ENCODE measurements at regions not wholly inside any gene's neighbourhood (a gene's known extent, or its start where the extent isn't known, plus 50 kb on each side); places are given as distances from the start of the nearest gene placed in this dataset.

DNA sequence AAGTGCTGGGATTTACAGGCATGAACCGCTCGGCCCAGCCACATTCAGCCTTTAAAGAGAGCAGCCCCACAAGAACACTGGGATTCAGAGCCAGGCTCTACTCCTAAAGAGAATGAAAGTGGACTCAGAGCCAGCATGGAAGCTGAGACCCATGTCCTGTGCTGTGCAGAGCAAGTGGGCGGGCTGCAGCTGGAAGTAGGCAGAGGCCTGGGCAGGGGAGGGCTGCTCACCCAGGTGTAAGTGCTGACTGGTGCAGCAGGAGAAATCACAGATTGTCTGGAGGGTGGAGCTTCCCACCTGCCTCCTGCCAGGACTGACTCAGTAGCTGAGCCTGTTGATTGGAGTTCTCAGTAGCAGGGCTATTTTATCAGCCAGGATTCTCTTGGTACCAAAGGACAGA lies 178.7 kb downstream of the KATNIP start:
- Mint-ChIP-seq H3K4me3 (no peak overlapping the region), H3K4me1 (ENCODE audit: low read depth) (peaks cover 5% of the 10 kb centered on the region), H3K27me3 (ENCODE audit: low read depth) (no peaks in the 10 kb centered on the region), H3K27ac (no peak overlapping the region), H3K9me3 (no peaks in the 10 kb centered on the region), H3K36me3 (ENCODE audit: insufficient read depth in 2 of 2) (no peaks in the 10 kb centered on the region)
- no peak for DNase-seq
- no peak for ATAC-seq (replicated peaks in 1 of 2)

- Mint-ChIP-seq H3K4me1 (ENCODE audit: low read depth) (peaks cover 5% of the 10 kb centered on the region), H3K9me3 (no peaks in the 10 kb centered on the region), H3K27ac (no peak overlapping the region), H3K36me3 (ENCODE audit: insufficient read depth in 2 of 2) (no peaks in the 10 kb centered on the region), H3K4me3 (no peak overlapping the region), H3K27me3 (ENCODE audit: low read depth) (no peaks in the 10 kb centered on the region)
- ATAC-seq (replicated peaks in 1 of 2) (no peak), DNase-seq (no peak)
These were observed 179.8 kb downstream of the KATNIP start for GRCh38 chr16:27729516-27730304.

- Mint-ChIP-seq H3K9me3 (no peaks in the 10 kb centered on the region), H3K4me3 (no peak overlapping the region), H3K27ac (no peak overlapping the region), H3K4me1 (ENCODE audit: low read depth) (peaks cover 5% of the 10 kb centered on the region), H3K36me3 (ENCODE audit: insufficient read depth in 2 of 2) (no peaks in the 10 kb centered on the region), H3K27me3 (ENCODE audit: low read depth) (no peaks in the 10 kb centered on the region)
- DNase-seq, result no peak
- no peak for ATAC-seq (replicated peaks in 1 of 2)
These were observed 180.8 kb downstream of the KATNIP start for GRCh38 chr16:27730661-27731210.

GRCh38 chr16:27735031-27735430 lies 185.1 kb downstream of the KATNIP start:
- DNase-seq, result no peak
- no peak overlapping the region for H3K27ac Mint-ChIP-seq
- ATAC-seq (replicated peaks in 1 of 2), result no peak

GRCh38 chr16:27736431-27736830 lies 186.5 kb downstream of the KATNIP start:
- H3K4me1 Mint-ChIP-seq (ENCODE audit: low read depth), result no peaks in the 10 kb centered on the region
- DNase-seq (no peak), ATAC-seq (replicated peaks in 1 of 2) (no peak)
- no peaks in the 10 kb centered on the region for H3K9me3 Mint-ChIP-seq
- H3K27me3 Mint-ChIP-seq (ENCODE audit: low read depth), result no peaks in the 10 kb centered on the region
- no peak overlapping the region for H3K27ac Mint-ChIP-seq
- no peak overlapping the region for H3K4me3 Mint-ChIP-seq
- peaks cover 0 to 2% of the 10 kb centered on the region in 2 donors for H3K36me3 Mint-ChIP-seq (ENCODE audit: insufficient read depth in 2 of 2)

More at GRCh38 chr16:27735031-27735430, 185.1 kb downstream of the KATNIP start:
- H3K36me3 Mint-ChIP-seq (ENCODE audit: insufficient read depth in 2 of 2), result peaks cover 0 to 2% of the 10 kb centered on the region in 2 donors
- no peaks in the 10 kb centered on the region for H3K9me3 Mint-ChIP-seq
- H3K27me3 Mint-ChIP-seq (ENCODE audit: low read depth), result no peaks in the 10 kb centered on the region
- no peak overlapping the region for H3K4me3 Mint-ChIP-seq
- no peaks in the 10 kb centered on the region for H3K4me1 Mint-ChIP-seq (ENCODE audit: low read depth)

- H3K4me3 Mint-ChIP-seq, result no peak overlapping the region
- no peak overlapping the region for H3K27ac Mint-ChIP-seq
- H3K4me1 Mint-ChIP-seq (ENCODE audit: low read depth), result no peaks in the 10 kb centered on the region
- peaks cover 0 to 2% of the 10 kb centered on the region in 2 donors for H3K36me3 Mint-ChIP-seq (ENCODE audit: insufficient read depth in 2 of 2)
- no peak for DNase-seq
- no peaks in the 10 kb centered on the region for H3K9me3 Mint-ChIP-seq
- no peaks in the 10 kb centered on the region for H3K27me3 Mint-ChIP-seq (ENCODE audit: low read depth)
- no peak for ATAC-seq (replicated peaks in 1 of 2)
These were observed 187.6 kb downstream of the KATNIP start for GRCh38 chr16:27737513-27737912.
